ENCODE measurements at regions not wholly inside any gene's neighbourhood (a gene's known extent, or its start where the extent isn't known, plus 50 kb on each side); places are given as distances from the start of the nearest gene placed in this dataset.

- no peak overlapping the region for H3K4me3 ChIP-seq
- intact Hi-C loops (cut with micrococcal nuclease) = no loop called here
- H3K27me3 ChIP-seq (ENCODE audit: low read depth) = no peaks in the 10 kb centered on the region
- H3K4me1 ChIP-seq = peaks cover 61% of the 10 kb centered on the region
- peak overlapping the region; percentile 44 for H3K27ac ChIP-seq (replicated peaks)
- no peak for TF ChIP-seq CTCF (IDR thresholded peaks at IDR 0.05; ENCODE audit: borderline replicate concordance)
- H3K9me3 ChIP-seq (replicated peaks) = no peaks in the 10 kb centered on the region
- H3K36me3 ChIP-seq = no peaks in the 10 kb centered on the region
- DNase-seq = no peak
These were observed 67.2 kb downstream of the BTG1 start for GRCh38 chr12:92078167-92079053.

DNA sequence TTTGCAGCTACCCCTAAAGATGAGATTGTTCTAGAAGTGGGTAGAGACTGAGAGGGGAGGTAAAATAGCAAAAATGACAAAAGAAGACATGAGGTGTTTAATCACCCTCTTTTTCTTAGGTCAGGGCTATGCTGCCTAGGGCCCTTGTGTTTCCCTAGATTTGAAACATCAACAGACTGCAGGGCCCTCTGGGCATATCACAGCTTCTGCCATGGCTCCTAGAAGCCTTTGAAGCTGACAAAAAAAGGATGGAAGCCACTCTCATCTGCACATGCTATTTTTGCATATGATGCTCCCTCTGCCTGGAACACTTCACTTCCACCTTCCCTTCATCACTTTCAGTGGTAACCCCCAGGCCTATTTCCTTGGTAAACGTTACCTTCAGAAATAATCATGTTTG lies 68.1 kb downstream of the BTG1 start:
- no peaks in the 10 kb centered on the region for H3K27me3 ChIP-seq (ENCODE audit: low read depth)
- TF ChIP-seq CTCF (IDR thresholded peaks at IDR 0.05; ENCODE audit: borderline replicate concordance) = no peak
- H3K27ac ChIP-seq (replicated peaks) = peak overlapping the region; percentile 44
- H3K4me3 ChIP-seq = no peak overlapping the region
- H3K4me1 ChIP-seq = peaks cover 61% of the 10 kb centered on the region
- H3K9me3 ChIP-seq (replicated peaks) = no peaks in the 10 kb centered on the region
- no peak for DNase-seq
- H3K36me3 ChIP-seq = no peaks in the 10 kb centered on the region
- intact Hi-C loops (cut with micrococcal nuclease) = no loop called here

GRCh38 chr12:92076101-92076500 lies 69.5 kb downstream of the BTG1 start:
- peak overlapping the region; percentile 50 for H3K27ac ChIP-seq (replicated peaks)
- no peaks in the 10 kb centered on the region for H3K36me3 ChIP-seq
- peaks cover 59% of the 10 kb centered on the region for H3K4me1 ChIP-seq

DNA sequence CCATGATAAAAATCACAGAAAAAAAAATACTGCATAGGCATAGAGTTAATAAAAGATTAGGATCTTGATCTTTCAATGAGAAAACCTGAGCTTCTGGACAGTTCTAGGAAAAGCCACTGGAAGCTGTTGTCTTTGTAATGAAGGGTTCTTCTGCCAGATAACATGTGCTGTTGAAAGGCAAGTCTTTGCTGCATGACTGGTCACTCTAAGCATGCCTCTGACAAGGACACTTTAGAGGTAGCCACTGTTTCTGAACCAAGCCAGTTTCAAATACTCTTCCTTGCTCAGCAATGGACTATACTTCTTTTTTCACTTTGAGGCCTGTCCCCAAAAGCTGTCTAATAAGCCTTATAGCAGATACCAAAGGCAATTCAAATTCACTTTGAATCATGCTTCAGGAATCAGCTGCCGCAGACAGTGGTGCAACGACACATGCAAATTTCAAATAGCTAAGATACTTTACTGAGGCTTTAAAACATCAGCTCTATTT lies 70.2 kb downstream of the BTG1 start:
- Histone ChIP-seq H3K4me1 (peaks cover 53% of the 10 kb centered on the region), H3K36me3 (no peaks in the 10 kb centered on the region), H3K4me3 (no peak overlapping the region), H3K27me3 (ENCODE audit: low read depth) (no peaks in the 10 kb centered on the region), H3K27ac (replicated peaks) (peak overlapping the region; percentile 50), H3K9me3 (replicated peaks) (no peaks in the 10 kb centered on the region)
- TF ChIP-seq CTCF (IDR thresholded peaks at IDR 0.05; ENCODE audit: borderline replicate concordance) = no peak
- DNase-seq = no peak
- intact Hi-C loops (cut with micrococcal nuclease) = no loop called here

More at GRCh38 chr12:92076101-92076500, 69.5 kb downstream of the BTG1 start:
- Histone ChIP-seq H3K9me3 (replicated peaks) (no peaks in the 10 kb centered on the region), H3K27me3 (ENCODE audit: low read depth) (no peaks in the 10 kb centered on the region), H3K4me3 (no peak overlapping the region)
- no peak for TF ChIP-seq CTCF (IDR thresholded peaks at IDR 0.05; ENCODE audit: borderline replicate concordance)
- intact Hi-C loops (cut with micrococcal nuclease) = no loop called here
- DNase-seq = no peak

DNA sequence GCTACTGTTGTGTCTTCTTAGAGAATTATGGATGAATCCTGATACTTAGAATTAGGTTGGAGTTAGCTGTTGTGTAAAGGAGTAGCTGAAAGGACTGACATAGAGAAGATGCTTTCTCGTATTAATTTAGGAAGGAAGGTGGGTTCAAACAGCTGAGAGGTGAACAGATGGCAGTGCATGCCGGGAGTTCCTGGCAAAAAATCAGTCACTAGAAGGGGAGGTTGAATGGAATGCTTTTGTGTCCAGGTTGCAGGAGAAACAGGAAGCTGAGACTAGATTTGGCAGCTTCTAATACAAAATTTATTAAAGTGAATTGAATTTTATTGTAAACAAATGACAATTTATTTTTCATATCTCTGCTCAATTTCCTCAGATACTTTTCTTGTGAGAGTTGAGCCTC lies 70.8 kb downstream of the BTG1 start:
- H3K36me3 ChIP-seq = no peaks in the 10 kb centered on the region
- H3K27ac ChIP-seq (replicated peaks) = peak overlapping the region; percentile 50
- DNase-seq = no peak
- H3K9me3 ChIP-seq (replicated peaks) = no peaks in the 10 kb centered on the region
- no peaks in the 10 kb centered on the region for H3K27me3 ChIP-seq (ENCODE audit: low read depth)
- intact Hi-C loops (cut with micrococcal nuclease) = no loop called here
- TF ChIP-seq CTCF (IDR thresholded peaks at IDR 0.05; ENCODE audit: borderline replicate concordance) = no peak
- no peak overlapping the region for H3K4me3 ChIP-seq
- H3K4me1 ChIP-seq = peaks cover 48% of the 10 kb centered on the region

All from left ventricle myocardium inferior (tissue), 1 donor.